ENCODE measurements at regions not wholly inside any gene's neighbourhood (a gene's known extent, or its start where the extent isn't known, plus 50 kb on each side); places are given as distances from the start of the nearest gene placed in this dataset.
A peak's percentile ranks its signal among the peaks of the same experiment; 100 is the strongest.

DNA sequence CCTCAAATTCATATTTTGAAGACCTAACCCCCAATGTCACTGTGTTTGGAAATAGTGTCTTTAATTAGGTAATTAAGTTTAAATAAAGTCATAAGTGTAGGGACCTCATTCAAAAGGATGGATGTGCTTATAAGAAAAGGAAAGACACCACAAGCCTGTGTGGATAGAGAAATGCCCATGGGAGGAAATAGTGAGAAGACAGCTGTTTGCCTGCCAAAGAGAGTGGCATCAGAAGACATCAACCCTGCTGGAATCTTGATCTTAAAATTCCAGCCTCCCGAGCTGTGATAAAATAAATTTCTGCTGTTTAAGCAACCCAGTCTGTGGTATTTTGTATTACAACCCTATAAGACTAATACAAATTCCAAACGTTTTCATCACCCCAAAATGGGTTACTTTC, 1867.9 kb upstream of the NUDT12 start:
- H3K27ac Mint-ChIP-seq: no peak overlapping the region
- Histone ChIP-seq H3K4me1 (ENCODE audit: insufficient read depth, low read length) (no peaks in the 10 kb centered on the region), H3K27ac (ENCODE audit: low read depth, low read length) (no peak overlapping the region), H3K36me3 (ENCODE audit: insufficient read depth, low read length) (no peaks in the 10 kb centered on the region), H3K27me3 (ENCODE audit: insufficient read depth, low read length, poor library complexity, severe bottlenecking) (no peaks in the 10 kb centered on the region), H3K9me3 (ENCODE audit: low read length) (no peaks in the 10 kb centered on the region), H3K4me3 (ENCODE audit: low read length) (no peak overlapping the region)
- H3K36me3 Mint-ChIP-seq: no peaks in the 10 kb centered on the region
- no peaks in the 10 kb centered on the region for H3K4me1 Mint-ChIP-seq
- POLR2A ChIA-PET: no interaction called here
- CTCF ChIA-PET: no interaction called here
- H3K27me3 Mint-ChIP-seq: no peaks in the 10 kb centered on the region
- DNase-seq: no peak
- H3K4me3 Mint-ChIP-seq: no peak overlapping the region
- peaks cover 0 to 47% (median 5%) of the 10 kb centered on the region in 5 donors for H3K9me3 Mint-ChIP-seq

DNA sequence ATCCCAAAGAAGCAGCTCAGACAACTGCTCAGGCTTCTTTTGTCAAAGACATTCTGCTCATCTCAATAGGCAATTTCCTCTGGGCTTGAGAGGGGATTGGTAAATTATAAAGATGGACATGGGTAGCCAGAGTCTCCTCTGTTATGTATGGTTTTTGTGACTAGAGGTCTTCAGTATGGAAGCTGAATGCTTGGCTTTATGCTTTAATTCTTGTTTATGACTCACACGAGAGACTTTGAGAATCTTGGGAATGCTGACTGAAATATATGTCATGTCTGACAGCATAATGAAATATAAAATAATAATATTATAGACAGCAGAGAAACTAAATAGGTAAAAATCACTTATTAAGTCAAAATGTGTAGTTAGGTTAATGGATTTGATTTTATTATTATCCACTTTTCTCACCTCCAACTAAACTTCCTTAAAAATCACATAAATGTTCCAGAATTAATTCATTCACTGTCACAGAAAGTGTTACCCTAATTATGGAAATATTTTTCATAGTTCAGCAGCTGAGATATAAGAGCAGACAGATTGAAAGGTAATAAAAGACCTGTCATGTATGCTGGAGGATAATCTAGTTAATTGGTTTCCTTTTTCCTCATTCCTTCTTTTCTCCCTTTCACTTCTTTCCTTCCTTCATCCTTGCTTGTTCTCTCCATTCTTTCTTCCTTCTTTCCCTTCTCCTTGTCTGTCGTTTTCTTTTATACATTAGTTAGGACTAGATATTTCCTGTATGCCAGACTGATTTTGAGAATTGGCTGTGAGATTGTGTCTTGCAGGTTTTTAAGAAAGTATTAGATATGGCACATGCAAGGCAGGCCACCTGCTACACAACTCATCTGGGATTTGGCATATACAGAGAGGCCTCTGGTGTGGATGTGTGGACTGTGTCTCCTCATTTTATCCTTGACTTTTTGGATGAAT, 1866.1 kb upstream of the NUDT12 start:
- no peaks in the 10 kb centered on the region for H3K4me1 ChIP-seq (ENCODE audit: insufficient read depth, low read length)
- POLR2A ChIA-PET: no interaction called here
- no peaks in the 10 kb centered on the region for H3K36me3 ChIP-seq (ENCODE audit: insufficient read depth, low read length)
- no peak for DNase-seq
- no peaks in the 10 kb centered on the region for H3K4me1 Mint-ChIP-seq
- H3K4me3 Mint-ChIP-seq: no peak overlapping the region
- H3K27me3 ChIP-seq (ENCODE audit: insufficient read depth, low read length, poor library complexity, severe bottlenecking): no peaks in the 10 kb centered on the region
- no peak overlapping the region for H3K27ac ChIP-seq (ENCODE audit: low read depth, low read length)
- no peak overlapping the region for H3K27ac Mint-ChIP-seq
- no peaks in the 10 kb centered on the region for H3K9me3 ChIP-seq (ENCODE audit: low read length)
- CTCF ChIA-PET: no interaction called here
- H3K9me3 Mint-ChIP-seq: peaks cover 0 to 58% (median 6%) of the 10 kb centered on the region in 5 donors
- no peaks in the 10 kb centered on the region for H3K36me3 Mint-ChIP-seq
- no peaks in the 10 kb centered on the region for H3K27me3 Mint-ChIP-seq
- H3K4me3 ChIP-seq (ENCODE audit: low read length): no peak overlapping the region

DNA sequence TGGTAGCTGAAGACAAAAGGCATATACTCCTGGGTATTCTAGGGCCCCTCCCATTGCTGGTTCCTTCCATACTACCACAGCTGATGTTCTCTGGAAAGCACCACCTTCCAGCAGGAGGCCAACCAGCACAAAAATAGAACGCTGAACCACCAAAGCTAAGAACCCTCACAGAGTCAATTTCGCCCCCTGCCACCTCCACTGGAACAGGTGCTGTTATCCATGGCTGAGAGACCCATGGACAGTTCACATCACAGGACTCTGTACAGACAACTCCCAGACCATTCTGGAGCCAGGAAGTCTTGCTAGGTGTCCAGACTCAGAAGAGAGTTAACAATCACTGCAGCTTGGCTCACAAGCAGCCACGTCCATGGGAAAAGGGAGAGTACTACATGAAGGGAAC, 1851.5 kb upstream of the NUDT12 start:
- Mint-ChIP-seq H3K36me3 (no peaks in the 10 kb centered on the region), H3K27ac (no peak overlapping the region), H3K9me3 (peaks cover 9 to 31% (median 23%) of the 10 kb centered on the region in 5 donors), H3K4me1 (no peaks in the 10 kb centered on the region), H3K4me3 (no peak overlapping the region), H3K27me3 (no peaks in the 10 kb centered on the region)
- no peak for DNase-seq
- Histone ChIP-seq H3K9me3 (ENCODE audit: low read length) (no peaks in the 10 kb centered on the region), H3K4me1 (ENCODE audit: insufficient read depth, low read length) (no peaks in the 10 kb centered on the region), H3K4me3 (ENCODE audit: low read length) (no peak overlapping the region), H3K27me3 (ENCODE audit: insufficient read depth, low read length, poor library complexity, severe bottlenecking) (no peaks in the 10 kb centered on the region), H3K36me3 (ENCODE audit: insufficient read depth, low read length) (no peaks in the 10 kb centered on the region), H3K27ac (ENCODE audit: low read depth, low read length) (no peak overlapping the region)
- CTCF ChIA-PET: no interaction called here
- POLR2A ChIA-PET: no interaction called here

DNA sequence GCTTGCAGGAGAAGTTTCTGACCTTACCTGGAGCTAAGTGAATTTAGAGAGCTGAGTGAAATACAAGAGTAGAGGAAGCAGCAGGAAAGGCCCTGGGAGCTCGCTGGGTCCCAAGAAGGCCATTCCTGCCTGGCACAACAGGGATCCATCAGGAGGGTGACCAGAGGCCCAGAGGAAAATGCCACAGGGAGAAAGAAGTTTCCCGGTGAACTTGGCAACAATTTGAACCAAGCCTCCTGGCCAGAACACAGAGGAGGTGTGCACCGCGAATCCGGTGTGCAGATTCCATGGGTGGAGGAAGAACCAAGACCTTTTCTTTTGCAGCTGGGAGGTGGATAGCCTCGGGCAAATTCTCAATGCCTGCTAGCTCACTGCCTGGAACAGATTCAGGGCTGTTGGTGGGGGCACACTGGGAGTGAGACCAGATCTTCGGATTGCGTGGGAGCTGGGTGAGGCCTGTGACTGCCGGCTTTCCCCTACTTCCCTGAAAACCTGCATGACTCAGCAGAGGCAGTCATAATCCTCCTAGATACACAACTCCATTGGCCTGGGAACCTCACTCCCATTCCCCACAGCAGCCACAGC, 1850.9 kb upstream of the NUDT12 start:
- ChIA-PET POLR2A (no interaction called here), CTCF (no interaction called here)
- Histone ChIP-seq H3K27ac (ENCODE audit: low read depth, low read length) (no peak overlapping the region), H3K4me1 (ENCODE audit: insufficient read depth, low read length) (no peaks in the 10 kb centered on the region), H3K36me3 (ENCODE audit: insufficient read depth, low read length) (no peaks in the 10 kb centered on the region), H3K4me3 (ENCODE audit: low read length) (no peak overlapping the region), H3K27me3 (ENCODE audit: insufficient read depth, low read length, poor library complexity, severe bottlenecking) (no peaks in the 10 kb centered on the region), H3K9me3 (ENCODE audit: low read length) (no peaks in the 10 kb centered on the region)
- peak overlapping the region in 1 of 8 donors; percentile 60 for H3K27ac Mint-ChIP-seq
- peaks cover 9 to 27% (median 17%) of the 10 kb centered on the region in 5 donors for H3K9me3 Mint-ChIP-seq
- H3K4me1 Mint-ChIP-seq: no peaks in the 10 kb centered on the region
- no peak for DNase-seq
- H3K36me3 Mint-ChIP-seq: no peaks in the 10 kb centered on the region
- H3K4me3 Mint-ChIP-seq: no peak overlapping the region
- no peaks in the 10 kb centered on the region for H3K27me3 Mint-ChIP-seq

DNA sequence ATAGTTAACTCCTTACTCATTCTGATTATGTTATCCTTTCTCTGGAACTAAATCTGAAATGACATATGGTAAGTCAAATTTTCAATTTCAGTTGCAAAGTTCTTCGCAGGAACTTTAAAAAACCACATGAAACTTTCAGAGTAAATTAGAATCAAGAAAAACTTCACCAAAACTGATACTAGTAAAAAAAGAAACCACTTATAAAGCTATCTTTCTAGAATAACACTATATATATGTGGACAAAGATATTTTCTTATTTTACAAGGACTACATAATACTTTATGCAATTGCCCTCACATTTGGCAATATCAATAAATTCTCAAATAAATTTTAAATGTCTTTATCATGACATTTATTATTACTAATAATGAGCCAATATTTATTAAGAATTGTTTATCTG, 1847.1 kb upstream of the NUDT12 start:
- H3K36me3 Mint-ChIP-seq: no peaks in the 10 kb centered on the region
- H3K36me3 ChIP-seq (ENCODE audit: insufficient read depth, low read length): no peaks in the 10 kb centered on the region
- H3K27ac Mint-ChIP-seq: no peak overlapping the region
- peaks cover 2 to 31% (median 8%) of the 10 kb centered on the region in 5 donors for H3K9me3 Mint-ChIP-seq
- POLR2A ChIA-PET: no interaction called here
- CTCF ChIA-PET: no interaction called here
- H3K4me3 ChIP-seq (ENCODE audit: low read length): no peak overlapping the region
- H3K4me1 ChIP-seq (ENCODE audit: insufficient read depth, low read length): no peaks in the 10 kb centered on the region
- no peaks in the 10 kb centered on the region for H3K4me1 Mint-ChIP-seq
- no peak overlapping the region for H3K4me3 Mint-ChIP-seq
- no peaks in the 10 kb centered on the region for H3K9me3 ChIP-seq (ENCODE audit: low read length)
- H3K27ac ChIP-seq (ENCODE audit: low read depth, low read length): no peak overlapping the region
- H3K27me3 Mint-ChIP-seq: no peaks in the 10 kb centered on the region
- no peaks in the 10 kb centered on the region for H3K27me3 ChIP-seq (ENCODE audit: insufficient read depth, low read length, poor library complexity, severe bottlenecking)
- no peak for DNase-seq

DNA sequence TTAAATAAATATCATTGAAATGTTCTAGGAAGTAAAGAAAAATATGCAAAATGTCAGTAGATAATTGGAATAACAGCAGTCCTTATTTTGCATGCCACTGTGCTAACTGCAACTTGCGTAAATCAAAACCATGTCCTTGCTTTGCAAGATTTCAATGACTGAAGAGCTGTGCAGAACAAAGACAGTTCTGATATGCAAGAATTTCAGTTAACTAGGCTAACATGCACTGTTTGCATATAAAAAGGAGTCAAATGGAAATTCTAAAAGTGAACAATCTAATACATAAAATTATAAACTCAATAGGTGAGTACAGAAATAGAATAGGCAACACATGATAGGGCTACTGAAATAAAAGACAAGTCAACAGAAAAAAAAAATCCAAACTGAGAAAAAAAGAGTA, 1844.6 kb upstream of the NUDT12 start:
- H3K27ac ChIP-seq (ENCODE audit: low read depth, low read length): no peak overlapping the region
- no peaks in the 10 kb centered on the region for H3K36me3 Mint-ChIP-seq
- H3K9me3 Mint-ChIP-seq: peaks cover 0 to 31% (median 2%) of the 10 kb centered on the region in 5 donors
- no peaks in the 10 kb centered on the region for H3K27me3 Mint-ChIP-seq
- DNase-seq: no peak
- no peaks in the 10 kb centered on the region for H3K36me3 ChIP-seq (ENCODE audit: insufficient read depth, low read length)
- H3K27ac Mint-ChIP-seq: no peak overlapping the region
- H3K4me3 Mint-ChIP-seq: no peak overlapping the region
- ChIA-PET CTCF (no interaction called here), POLR2A (no interaction called here)
- H3K9me3 ChIP-seq (ENCODE audit: low read length): no peaks in the 10 kb centered on the region
- H3K27me3 ChIP-seq (ENCODE audit: insufficient read depth, low read length, poor library complexity, severe bottlenecking): no peaks in the 10 kb centered on the region
- H3K4me1 Mint-ChIP-seq: no peaks in the 10 kb centered on the region
- no peaks in the 10 kb centered on the region for H3K4me1 ChIP-seq (ENCODE audit: insufficient read depth, low read length)
- no peak overlapping the region for H3K4me3 ChIP-seq (ENCODE audit: low read length)

DNA sequence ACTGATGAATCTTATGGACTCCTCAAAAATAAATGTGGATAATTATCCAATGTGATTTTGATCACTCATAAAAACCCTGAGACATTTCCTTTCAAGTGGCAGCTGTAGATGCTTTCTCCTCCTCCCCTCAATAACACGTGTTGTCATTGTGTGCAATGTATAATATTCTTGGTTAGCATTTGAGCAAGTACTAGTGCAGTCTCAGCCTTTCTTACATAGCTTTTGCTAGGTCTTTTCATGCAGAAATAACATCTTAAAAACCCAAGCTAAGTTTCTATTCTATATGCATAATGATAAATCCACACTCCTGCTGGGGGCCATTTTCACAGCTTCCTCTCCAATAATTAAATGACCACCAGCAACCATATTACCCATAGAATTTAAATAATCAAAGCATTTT, 1835.2 kb upstream of the NUDT12 start:
- Histone ChIP-seq H3K4me1 (ENCODE audit: insufficient read depth, low read length) (no peaks in the 10 kb centered on the region), H3K9me3 (ENCODE audit: low read length) (no peaks in the 10 kb centered on the region), H3K4me3 (ENCODE audit: low read length) (no peak overlapping the region), H3K36me3 (ENCODE audit: insufficient read depth, low read length) (no peaks in the 10 kb centered on the region), H3K27ac (ENCODE audit: low read depth, low read length) (no peak overlapping the region), H3K27me3 (ENCODE audit: insufficient read depth, low read length, poor library complexity, severe bottlenecking) (no peaks in the 10 kb centered on the region)
- ChIA-PET CTCF (no interaction called here), POLR2A (no interaction called here)
- H3K4me3 Mint-ChIP-seq: no peak overlapping the region
- H3K4me1 Mint-ChIP-seq: no peaks in the 10 kb centered on the region
- DNase-seq: no peak
- H3K27ac Mint-ChIP-seq: no peak overlapping the region
- H3K9me3 Mint-ChIP-seq: peaks cover 0 to 22% (median 0%) of the 10 kb centered on the region in 5 donors
- H3K36me3 Mint-ChIP-seq: no peaks in the 10 kb centered on the region
- H3K27me3 Mint-ChIP-seq: no peaks in the 10 kb centered on the region

DNA sequence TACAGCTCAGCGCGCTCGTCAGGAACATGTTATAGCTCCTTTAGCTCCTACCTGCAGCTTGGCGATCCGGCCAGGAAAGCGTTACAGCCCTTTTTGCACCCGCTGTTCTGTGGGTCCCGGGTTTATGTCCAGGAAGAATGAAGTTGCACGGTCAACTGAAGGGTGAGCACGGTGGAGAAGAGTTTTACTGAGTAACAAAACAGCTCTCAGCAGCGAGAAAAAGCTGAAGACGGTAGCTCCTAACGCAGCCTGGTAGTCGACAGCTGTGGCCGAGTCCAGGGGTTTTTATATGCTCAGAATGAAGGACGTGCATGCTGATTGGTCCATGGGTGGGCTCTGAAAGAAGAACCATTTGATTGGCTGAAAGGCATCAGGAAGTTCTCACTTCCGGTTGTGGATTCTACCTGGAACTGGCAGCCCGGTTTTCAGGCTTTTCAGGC, 1830.1 kb upstream of the NUDT12 start:
- no peaks in the 10 kb centered on the region for H3K4me1 ChIP-seq (ENCODE audit: insufficient read depth, low read length)
- no peaks in the 10 kb centered on the region for H3K36me3 ChIP-seq (ENCODE audit: insufficient read depth, low read length)
- DNase-seq: no peak
- H3K9me3 ChIP-seq (ENCODE audit: low read length): no peaks in the 10 kb centered on the region
- CTCF ChIA-PET: no interaction called here
- no peaks in the 10 kb centered on the region for H3K4me1 Mint-ChIP-seq
- no peak overlapping the region for H3K27ac ChIP-seq (ENCODE audit: low read depth, low read length)
- no peaks in the 10 kb centered on the region for H3K36me3 Mint-ChIP-seq
- H3K27me3 Mint-ChIP-seq: no peaks in the 10 kb centered on the region
- no peaks in the 10 kb centered on the region for H3K27me3 ChIP-seq (ENCODE audit: insufficient read depth, low read length, poor library complexity, severe bottlenecking)
- peaks cover 0 to 19% (median 4%) of the 10 kb centered on the region in 5 donors for H3K9me3 Mint-ChIP-seq
- H3K27ac Mint-ChIP-seq: no peak overlapping the region
- no peak overlapping the region for H3K4me3 ChIP-seq (ENCODE audit: low read length)
- POLR2A ChIA-PET: no interaction called here
- no peak overlapping the region for H3K4me3 Mint-ChIP-seq

All from CD8-positive, alpha-beta memory T cell (primary cell).